VCaP (cell line): ENCODE measurements at regions not wholly inside any gene's neighbourhood (a gene's known extent, or its start where the extent isn't known, plus 50 kb on each side); places are given as distances from the start of the nearest gene placed in this dataset.
"Not testable (repeated sequence)": the region's sequence is repeated elsewhere in the genome, so short reads cannot be mapped to it uniquely, and the experiment has no call there.

Experiments used
- H3K27ac ChIP-seq: fragments of 450-650 bp; 2 replicates; pipeline ENCODE4 v1.5.1; 2017
- CTCF ChIP-seq: fragments of 450-650 bp; conservative IDR thresholded peaks from 2 replicates; pipeline ENCODE4 v1.5.1; 2017; ENCODE audit warnings: mild to moderate bottlenecking, moderate library complexity

- H3K27ac ChIP-seq: no peak overlapping the region
- no peak for TF ChIP-seq CTCF
These were observed 116.1 kb upstream of the GORAB start for GRCh38 chr1:170415710-170416372.

GRCh38 chr1:170424346-170424745 lies 107.6 kb upstream of the GORAB start:
- TF ChIP-seq CTCF: no peak
- no peak overlapping the region for H3K27ac ChIP-seq

GRCh38 chr1:170426596-170426995 lies 105.4 kb upstream of the GORAB start:
- no peak overlapping the region for H3K27ac ChIP-seq
- no peak for TF ChIP-seq CTCF

GRCh38 chr1:170427002-170427401 lies 105.0 kb upstream of the GORAB start:
- not testable (repeated sequence) for H3K27ac ChIP-seq

- no peak overlapping the region for H3K27ac ChIP-seq
- no peak for TF ChIP-seq CTCF
These were observed 95.0 kb upstream of the GORAB start for GRCh38 chr1:170436928-170437327.

- no peak for TF ChIP-seq CTCF
These were observed 86.9 kb upstream of the GORAB start for GRCh38 chr1:170445096-170445495.

GRCh38 chr1:170448661-170449158 lies 83.3 kb upstream of the GORAB start:
- no peak overlapping the region for H3K27ac ChIP-seq
- no peak for TF ChIP-seq CTCF

More at GRCh38 chr1:170445096-170445495, 86.9 kb upstream of the GORAB start:
- H3K27ac ChIP-seq: no peak overlapping the region

GRCh38 chr1:170457325-170458050 lies 74.5 kb upstream of the GORAB start:
- 0 out of 2 replicates have a peak, but pooled peaks have one; percentile 13 for TF ChIP-seq CTCF

More at GRCh38 chr1:170457325-170458050, 74.5 kb upstream of the GORAB start:
- H3K27ac ChIP-seq: not testable (repeated sequence)
